ENCODE measurements at regions not wholly inside any gene's neighbourhood (a gene's known extent, or its start where the extent isn't known, plus 50 kb on each side); places are given as distances from the start of the nearest gene placed in this dataset.

DNA sequence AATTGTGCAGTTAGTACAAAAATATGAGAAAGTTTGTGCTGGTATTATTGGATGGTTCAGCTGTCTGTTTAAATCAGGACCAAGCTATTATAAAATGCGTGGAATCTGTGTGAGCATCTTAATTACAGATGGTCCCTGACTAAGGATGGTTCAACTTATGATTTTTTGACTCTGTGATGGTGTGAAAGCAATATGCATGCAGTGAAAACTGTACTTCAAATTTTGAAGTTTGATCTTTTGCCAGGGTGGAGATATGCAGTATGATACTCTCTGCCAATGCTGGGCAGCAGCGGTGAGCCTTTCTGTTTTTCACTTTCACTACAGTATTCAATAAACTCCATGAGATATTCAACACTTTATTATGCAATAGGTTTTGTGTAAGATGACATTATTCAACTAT is 189.3 kb downstream of the CHST1 start:
- TF ChIP-seq, protein P1, sequence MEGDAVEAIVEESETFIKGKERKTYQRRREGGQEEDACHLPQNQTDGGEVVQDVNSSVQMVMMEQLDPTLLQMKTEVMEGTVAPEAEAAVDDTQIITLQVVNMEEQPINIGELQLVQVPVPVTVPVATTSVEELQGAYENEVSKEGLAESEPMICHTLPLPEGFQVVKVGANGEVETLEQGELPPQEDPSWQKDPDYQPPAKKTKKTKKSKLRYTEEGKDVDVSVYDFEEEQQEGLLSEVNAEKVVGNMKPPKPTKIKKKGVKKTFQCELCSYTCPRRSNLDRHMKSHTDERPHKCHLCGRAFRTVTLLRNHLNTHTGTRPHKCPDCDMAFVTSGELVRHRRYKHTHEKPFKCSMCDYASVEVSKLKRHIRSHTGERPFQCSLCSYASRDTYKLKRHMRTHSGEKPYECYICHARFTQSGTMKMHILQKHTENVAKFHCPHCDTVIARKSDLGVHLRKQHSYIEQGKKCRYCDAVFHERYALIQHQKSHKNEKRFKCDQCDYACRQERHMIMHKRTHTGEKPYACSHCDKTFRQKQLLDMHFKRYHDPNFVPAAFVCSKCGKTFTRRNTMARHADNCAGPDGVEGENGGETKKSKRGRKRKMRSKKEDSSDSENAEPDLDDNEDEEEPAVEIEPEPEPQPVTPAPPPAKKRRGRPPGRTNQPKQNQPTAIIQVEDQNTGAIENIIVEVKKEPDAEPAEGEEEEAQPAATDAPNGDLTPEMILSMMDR (IDR thresholded peaks at IDR 0.05) = no peak
- TF ChIP-seq SIN3A (IDR thresholded peaks at IDR 0.05; ENCODE audit: borderline replicate concordance, insufficient read depth, low read depth, low read length) (no peak), TCF7L2 (IDR thresholded peaks at IDR 0.05; ENCODE audit: low read depth, low read length) (no peak), POLR2AphosphoS5 (IDR thresholded peaks at IDR 0.05; ENCODE audit: low read depth, low read length) (no peak)
- TF ChIP-seq, protein P2, sequence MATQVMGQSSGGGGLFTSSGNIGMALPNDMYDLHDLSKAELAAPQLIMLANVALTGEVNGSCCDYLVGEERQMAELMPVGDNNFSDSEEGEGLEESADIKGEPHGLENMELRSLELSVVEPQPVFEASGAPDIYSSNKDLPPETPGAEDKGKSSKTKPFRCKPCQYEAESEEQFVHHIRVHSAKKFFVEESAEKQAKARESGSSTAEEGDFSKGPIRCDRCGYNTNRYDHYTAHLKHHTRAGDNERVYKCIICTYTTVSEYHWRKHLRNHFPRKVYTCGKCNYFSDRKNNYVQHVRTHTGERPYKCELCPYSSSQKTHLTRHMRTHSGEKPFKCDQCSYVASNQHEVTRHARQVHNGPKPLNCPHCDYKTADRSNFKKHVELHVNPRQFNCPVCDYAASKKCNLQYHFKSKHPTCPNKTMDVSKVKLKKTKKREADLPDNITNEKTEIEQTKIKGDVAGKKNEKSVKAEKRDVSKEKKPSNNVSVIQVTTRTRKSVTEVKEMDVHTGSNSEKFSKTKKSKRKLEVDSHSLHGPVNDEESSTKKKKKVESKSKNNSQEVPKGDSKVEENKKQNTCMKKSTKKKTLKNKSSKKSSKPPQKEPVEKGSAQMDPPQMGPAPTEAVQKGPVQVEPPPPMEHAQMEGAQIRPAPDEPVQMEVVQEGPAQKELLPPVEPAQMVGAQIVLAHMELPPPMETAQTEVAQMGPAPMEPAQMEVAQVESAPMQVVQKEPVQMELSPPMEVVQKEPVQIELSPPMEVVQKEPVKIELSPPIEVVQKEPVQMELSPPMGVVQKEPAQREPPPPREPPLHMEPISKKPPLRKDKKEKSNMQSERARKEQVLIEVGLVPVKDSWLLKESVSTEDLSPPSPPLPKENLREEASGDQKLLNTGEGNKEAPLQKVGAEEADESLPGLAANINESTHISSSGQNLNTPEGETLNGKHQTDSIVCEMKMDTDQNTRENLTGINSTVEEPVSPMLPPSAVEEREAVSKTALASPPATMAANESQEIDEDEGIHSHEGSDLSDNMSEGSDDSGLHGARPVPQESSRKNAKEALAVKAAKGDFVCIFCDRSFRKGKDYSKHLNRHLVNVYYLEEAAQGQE (IDR thresholded peaks at IDR 0.05; ENCODE audit: insufficient read depth in 1 of 2, low read depth in 2 of 2, low read length in 1 of 2) = no peak

Measured in Panc1 (cell line).